ENCODE measurements at regions not wholly inside any gene's neighbourhood (a gene's known extent, or its start where the extent isn't known, plus 50 kb on each side); places are given as distances from the start of the nearest gene placed in this dataset.

DNA sequence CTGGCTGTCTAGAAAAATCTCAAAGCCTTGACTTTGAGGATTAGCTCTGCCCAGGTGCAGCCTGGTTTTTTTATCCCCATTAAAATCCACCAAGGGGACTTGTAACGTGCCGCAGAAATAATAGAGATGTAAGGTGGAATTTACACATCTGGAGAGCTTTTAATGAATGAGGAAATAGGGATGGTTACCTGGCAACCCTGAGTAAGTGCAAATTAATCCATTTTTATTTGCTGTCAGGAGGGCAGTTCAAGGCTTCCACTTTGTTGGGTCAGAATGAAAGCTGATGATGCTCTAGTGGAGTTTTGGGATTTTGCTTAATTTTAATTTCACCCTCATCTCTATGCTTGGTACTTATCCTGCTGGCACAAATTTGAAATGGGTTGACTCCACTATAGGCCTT, 163.4 kb upstream of the CEP162 start (continued):
- TF ChIP-seq, protein P1, sequence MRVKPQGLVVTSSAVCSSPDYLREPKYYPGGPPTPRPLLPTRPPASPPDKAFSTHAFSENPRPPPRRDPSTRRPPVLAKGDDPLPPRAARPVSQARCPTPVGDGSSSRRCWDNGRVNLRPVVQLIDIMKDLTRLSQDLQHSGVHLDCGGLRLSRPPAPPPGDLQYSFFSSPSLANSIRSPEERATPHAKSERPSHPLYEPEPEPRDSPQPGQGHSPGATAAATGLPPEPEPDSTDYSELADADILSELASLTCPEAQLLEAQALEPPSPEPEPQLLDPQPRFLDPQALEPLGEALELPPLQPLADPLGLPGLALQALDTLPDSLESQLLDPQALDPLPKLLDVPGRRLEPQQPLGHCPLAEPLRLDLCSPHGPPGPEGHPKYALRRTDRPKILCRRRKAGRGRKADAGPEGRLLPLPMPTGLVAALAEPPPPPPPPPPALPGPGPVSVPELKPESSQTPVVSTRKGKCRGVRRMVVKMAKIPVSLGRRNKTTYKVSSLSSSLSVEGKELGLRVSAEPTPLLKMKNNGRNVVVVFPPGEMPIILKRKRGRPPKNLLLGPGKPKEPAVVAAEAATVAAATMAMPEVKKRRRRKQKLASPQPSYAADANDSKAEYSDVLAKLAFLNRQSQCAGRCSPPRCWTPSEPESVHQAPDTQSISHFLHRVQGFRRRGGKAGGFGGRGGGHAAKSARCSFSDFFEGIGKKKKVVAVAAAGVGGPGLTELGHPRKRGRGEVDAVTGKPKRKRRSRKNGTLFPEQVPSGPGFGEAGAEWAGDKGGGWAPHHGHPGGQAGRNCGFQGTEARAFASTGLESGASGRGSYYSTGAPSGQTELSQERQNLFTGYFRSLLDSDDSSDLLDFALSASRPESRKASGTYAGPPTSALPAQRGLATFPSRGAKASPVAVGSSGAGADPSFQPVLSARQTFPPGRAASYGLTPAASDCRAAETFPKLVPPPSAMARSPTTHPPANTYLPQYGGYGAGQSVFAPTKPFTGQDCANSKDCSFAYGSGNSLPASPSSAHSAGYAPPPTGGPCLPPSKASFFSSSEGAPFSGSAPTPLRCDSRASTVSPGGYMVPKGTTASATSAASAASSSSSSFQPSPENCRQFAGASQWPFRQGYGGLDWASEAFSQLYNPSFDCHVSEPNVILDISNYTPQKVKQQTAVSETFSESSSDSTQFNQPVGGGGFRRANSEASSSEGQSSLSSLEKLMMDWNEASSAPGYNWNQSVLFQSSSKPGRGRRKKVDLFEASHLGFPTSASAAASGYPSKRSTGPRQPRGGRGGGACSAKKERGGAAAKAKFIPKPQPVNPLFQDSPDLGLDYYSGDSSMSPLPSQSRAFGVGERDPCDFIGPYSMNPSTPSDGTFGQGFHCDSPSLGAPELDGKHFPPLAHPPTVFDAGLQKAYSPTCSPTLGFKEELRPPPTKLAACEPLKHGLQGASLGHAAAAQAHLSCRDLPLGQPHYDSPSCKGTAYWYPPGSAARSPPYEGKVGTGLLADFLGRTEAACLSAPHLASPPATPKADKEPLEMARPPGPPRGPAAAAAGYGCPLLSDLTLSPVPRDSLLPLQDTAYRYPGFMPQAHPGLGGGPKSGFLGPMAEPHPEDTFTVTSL (CRISPR knock-in tag; IDR thresholded peaks at IDR 0.05; ENCODE audit: borderline replicate concordance) = no peak
- no peak for TF ChIP-seq ZNF468 (CRISPR knock-in tag; IDR thresholded peaks at IDR 0.05)
- TF ChIP-seq HOXA3 (CRISPR knock-in tag; IDR thresholded peaks at IDR 0.05) = no peak
- TF ChIP-seq, protein P2, sequence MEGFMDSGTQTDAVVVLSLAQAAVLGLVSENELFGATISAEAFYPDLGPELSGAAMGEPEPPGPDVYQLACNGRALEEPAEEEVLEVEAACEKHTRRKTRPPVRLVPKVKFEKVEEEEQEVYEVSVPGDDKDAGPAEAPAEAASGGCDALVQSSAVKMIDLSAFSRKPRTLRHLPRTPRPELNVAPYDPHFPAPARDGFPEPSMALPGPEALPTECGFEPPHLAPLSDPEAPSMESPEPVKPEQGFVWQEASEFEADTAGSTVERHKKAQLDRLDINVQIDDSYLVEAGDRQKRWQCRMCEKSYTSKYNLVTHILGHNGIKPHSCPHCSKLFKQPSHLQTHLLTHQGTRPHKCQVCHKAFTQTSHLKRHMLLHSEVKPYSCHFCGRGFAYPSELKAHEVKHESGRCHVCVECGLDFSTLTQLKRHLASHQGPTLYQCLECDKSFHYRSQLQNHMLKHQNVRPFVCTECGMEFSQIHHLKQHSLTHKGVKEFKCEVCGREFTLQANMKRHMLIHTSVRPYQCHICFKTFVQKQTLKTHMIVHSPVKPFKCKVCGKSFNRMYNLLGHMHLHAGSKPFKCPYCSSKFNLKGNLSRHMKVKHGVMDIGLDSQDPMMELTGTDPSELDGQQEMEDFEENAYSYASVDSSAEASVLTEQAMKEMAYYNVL (CRISPR knock-in tag; IDR thresholded peaks at IDR 0.05; ENCODE audit: borderline replicate concordance) = no peak
- no peak for TF ChIP-seq ZFP82 (CRISPR knock-in tag; IDR thresholded peaks at IDR 0.05; ENCODE audit: borderline replicate concordance)
- TF ChIP-seq, protein P3, sequence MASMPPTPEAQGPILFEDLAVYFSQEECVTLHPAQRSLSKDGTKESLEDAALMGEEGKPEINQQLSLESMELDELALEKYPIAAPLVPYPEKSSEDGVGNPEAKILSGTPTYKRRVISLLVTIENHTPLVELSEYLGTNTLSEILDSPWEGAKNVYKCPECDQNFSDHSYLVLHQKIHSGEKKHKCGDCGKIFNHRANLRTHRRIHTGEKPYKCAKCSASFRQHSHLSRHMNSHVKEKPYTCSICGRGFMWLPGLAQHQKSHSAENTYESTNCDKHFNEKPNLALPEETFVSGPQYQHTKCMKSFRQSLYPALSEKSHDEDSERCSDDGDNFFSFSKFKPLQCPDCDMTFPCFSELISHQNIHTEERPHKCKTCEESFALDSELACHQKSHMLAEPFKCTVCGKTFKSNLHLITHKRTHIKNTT (CRISPR knock-in tag; IDR thresholded peaks at IDR 0.05) = no peak
- TF ChIP-seq SETDB1 (CRISPR knock-in tag; IDR thresholded peaks at IDR 0.05; ENCODE audit: borderline replicate concordance) = no peak
- TF ChIP-seq, protein P4, sequence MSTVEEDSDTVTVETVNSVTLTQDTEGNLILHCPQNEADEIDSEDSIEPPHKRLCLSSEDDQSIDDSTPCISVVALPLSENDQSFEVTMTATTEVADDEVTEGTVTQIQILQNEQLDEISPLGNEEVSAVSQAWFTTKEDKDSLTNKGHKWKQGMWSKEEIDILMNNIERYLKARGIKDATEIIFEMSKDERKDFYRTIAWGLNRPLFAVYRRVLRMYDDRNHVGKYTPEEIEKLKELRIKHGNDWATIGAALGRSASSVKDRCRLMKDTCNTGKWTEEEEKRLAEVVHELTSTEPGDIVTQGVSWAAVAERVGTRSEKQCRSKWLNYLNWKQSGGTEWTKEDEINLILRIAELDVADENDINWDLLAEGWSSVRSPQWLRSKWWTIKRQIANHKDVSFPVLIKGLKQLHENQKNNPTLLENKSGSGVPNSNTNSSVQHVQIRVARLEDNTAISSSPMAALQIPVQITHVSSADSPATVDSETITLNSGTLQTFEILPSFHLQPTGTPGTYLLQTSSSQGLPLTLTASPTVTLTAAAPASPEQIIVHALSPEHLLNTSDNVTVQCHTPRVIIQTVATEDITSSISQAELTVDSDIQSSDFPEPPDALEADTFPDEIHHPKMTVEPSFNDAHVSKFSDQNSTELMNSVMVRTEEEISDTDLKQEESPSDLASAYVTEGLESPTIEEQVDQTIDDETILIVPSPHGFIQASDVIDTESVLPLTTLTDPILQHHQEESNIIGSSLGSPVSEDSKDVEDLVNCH (CRISPR knock-in tag; IDR thresholded peaks at IDR 0.05) = no peak
- TF ChIP-seq MAF1 (CRISPR knock-in tag; IDR thresholded peaks at IDR 0.05; ENCODE audit: borderline replicate concordance) = no peak
